GM12872 (cell line): ENCODE measurements at regions not wholly inside any gene's neighbourhood (a gene's known extent, or its start where the extent isn't known, plus 50 kb on each side); places are given as distances from the start of the nearest gene placed in this dataset.

Source experiments
- CTCF ChIP-seq: IDR thresholded peaks from 3 replicates; pipeline ENCODE4 v1.5.1; 2011; ENCODE audit warnings: low read depth, mild to moderate bottlenecking, low read length, moderate library complexity; ENCODE audit not compliant: insufficient read depth

- TF ChIP-seq CTCF = no peak
Measured at GRCh38 chr5:4271193-4271592, 675.6 kb downstream of the IRX1 start.

GRCh38 chr5:4275232-4275631 is 679.6 kb downstream of the IRX1 start:
- no peak for TF ChIP-seq CTCF

DNA sequence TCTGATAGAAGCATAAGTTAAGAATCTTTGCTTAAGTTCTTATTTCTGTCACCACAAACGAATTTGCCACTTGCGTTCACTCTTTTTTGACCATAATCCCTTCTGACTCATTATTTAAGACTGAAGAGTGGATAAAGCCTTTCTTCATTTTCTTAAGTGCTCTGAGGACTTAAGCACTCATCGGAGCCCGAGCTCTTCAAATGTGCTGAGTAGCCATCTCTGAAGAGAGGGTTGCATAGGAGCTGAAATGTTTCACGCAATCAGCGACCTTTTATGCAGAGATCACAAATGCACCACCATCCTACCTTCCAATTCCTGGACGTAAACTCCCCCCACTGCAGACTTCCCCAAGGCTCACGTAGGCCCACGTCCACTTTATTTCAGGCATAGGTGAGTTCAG is 699.2 kb downstream of the IRX1 start:
- TF ChIP-seq CTCF = no peak

- no peak for TF ChIP-seq CTCF
Measured at GRCh38 chr5:4295663-4296339, 700.2 kb downstream of the IRX1 start.

GRCh38 chr5:4306057-4306456 is 710.4 kb downstream of the IRX1 start:
- no peak for TF ChIP-seq CTCF

DNA sequence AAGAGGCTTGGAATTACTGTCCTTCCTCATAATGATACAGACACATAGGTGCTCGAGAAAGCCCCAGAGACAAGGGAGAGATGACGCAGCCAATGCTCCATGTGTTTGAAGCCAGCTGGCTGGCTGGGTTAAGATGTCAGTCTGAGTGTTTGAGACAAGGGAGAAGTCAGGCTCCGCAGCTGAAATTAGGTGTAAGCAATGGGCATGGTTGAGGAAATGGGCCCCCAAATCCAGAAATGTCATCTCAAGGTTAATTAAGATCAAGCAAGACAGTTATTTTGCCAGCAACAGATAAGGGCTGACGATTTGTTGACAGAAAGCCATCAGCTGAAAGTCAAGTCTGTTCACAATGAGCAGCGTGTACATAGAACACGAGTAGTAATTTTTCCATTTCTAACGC is 713.4 kb downstream of the IRX1 start:
- TF ChIP-seq CTCF = no peak

- TF ChIP-seq CTCF = no peak
Measured at GRCh38 chr5:4313138-4313537, 717.5 kb downstream of the IRX1 start.
